ENCODE measurements at regions not wholly inside any gene's neighbourhood (a gene's known extent, or its start where the extent isn't known, plus 50 kb on each side); places are given as distances from the start of the nearest gene placed in this dataset.
"Not testable (repeated sequence)": the region's sequence is repeated elsewhere in the genome, so short reads cannot be mapped to it uniquely, and the experiment has no call there.

- TF ChIP-seq ERG (CRISPR knock-in tag; IDR thresholded peaks at IDR 0.05) (no peak), GABPB1 (CRISPR knock-in tag; IDR thresholded peaks at IDR 0.05) (no peak), PRRX2 (CRISPR knock-in tag; IDR thresholded peaks at IDR 0.05) (no peak), ZNF121 (CRISPR knock-in tag; IDR thresholded peaks at IDR 0.05) (no peak), ZNF138 (CRISPR knock-in tag; conservative IDR thresholded peaks at IDR 0.05) (no peak), TCF7 (CRISPR knock-in tag; IDR thresholded peaks at IDR 0.05; ENCODE audit: low read depth) (no peak)
- Mint-ChIP-seq H3K27ac (no peak overlapping the region), H3K9me3 (peaks cover 4% of the 10 kb centered on the region), H3K36me3 (no peaks in the 10 kb centered on the region), H3K4me3 (no peak overlapping the region), H3K4me1 (no peaks in the 10 kb centered on the region; the same call in 1 of the 2 replicates), H3K27me3 (ENCODE audit: low read depth) (no peaks in the 10 kb centered on the region)
- DNase-seq (ENCODE audit: low spot score), result no peak
- ChIA-PET CTCF (no interaction called here), POLR2A (no interaction called here)
- ATAC-seq, result no peak
These were observed 290.0 kb upstream of the PIK3R1 start for GRCh38 chr5:67925511-67925910.

GRCh38 chr5:67921004-67921601 is 294.5 kb upstream of the PIK3R1 start:
- H3K4me3 Mint-ChIP-seq, result no peak overlapping the region
- DNase-seq (ENCODE audit: low spot score) (no peak), ATAC-seq (no peak)
- peaks cover 17% of the 10 kb centered on the region for H3K9me3 Mint-ChIP-seq
- H3K27me3 Mint-ChIP-seq (ENCODE audit: low read depth), result no peaks in the 10 kb centered on the region
- TF ChIP-seq SMAD3 (CRISPR knock-in tag; IDR thresholded peaks at IDR 0.05; ENCODE audit: borderline replicate concordance), result no peak
- no peak for TF ChIP-seq ZNF317 (CRISPR knock-in tag; IDR thresholded peaks at IDR 0.05; ENCODE audit: borderline replicate concordance, low read depth)
- TF ChIP-seq ZNF425 (CRISPR knock-in tag; conservative IDR thresholded peaks at IDR 0.05), result no peak
- no peak for TF ChIP-seq ZNF263 (CRISPR knock-in tag; IDR thresholded peaks at IDR 0.05; ENCODE audit: low read depth)
- no peak for TF ChIP-seq CDX4 (CRISPR knock-in tag; IDR thresholded peaks at IDR 0.05; ENCODE audit: borderline replicate concordance)
- no peak for TF ChIP-seq CREB1 (CRISPR knock-in tag; IDR thresholded peaks at IDR 0.05)
- TF ChIP-seq RELA (CRISPR knock-in tag; IDR thresholded peaks at IDR 0.05; ENCODE audit: borderline replicate concordance), result no peak
- TF ChIP-seq JAZF1 (CRISPR knock-in tag; IDR thresholded peaks at IDR 0.05), result no peak
- no peak for TF ChIP-seq PRRX2 (CRISPR knock-in tag; IDR thresholded peaks at IDR 0.05)
- no peak for TF ChIP-seq NFE2L1 (CRISPR knock-in tag; IDR thresholded peaks at IDR 0.05)
- no peak for TF ChIP-seq ATF6 (CRISPR knock-in tag; IDR thresholded peaks at IDR 0.05)
- TF ChIP-seq GTF2I (CRISPR knock-in tag; conservative IDR thresholded peaks at IDR 0.05), result no peak
- TF ChIP-seq MXD4 (CRISPR knock-in tag; IDR thresholded peaks at IDR 0.05; ENCODE audit: borderline replicate concordance), result no peak
- no peak for TF ChIP-seq ESRRA (CRISPR knock-in tag; IDR thresholded peaks at IDR 0.05; ENCODE audit: borderline replicate concordance)
- TF ChIP-seq CBFB (CRISPR knock-in tag; IDR thresholded peaks at IDR 0.05; ENCODE audit: low read depth), result no peak
- no peak for TF ChIP-seq STAT6 (CRISPR knock-in tag; conservative IDR thresholded peaks at IDR 0.05; ENCODE audit: low read depth)
- no peak for TF ChIP-seq OVOL2 (CRISPR knock-in tag; IDR thresholded peaks at IDR 0.05; ENCODE audit: borderline replicate concordance)
- no peak overlapping the region for H3K27ac Mint-ChIP-seq
- peaks cover 3% of the 10 kb centered on the region; the same call in 1 of the 2 replicates for H3K36me3 Mint-ChIP-seq
- POLR2A ChIA-PET, result no interaction called here
- H3K4me1 Mint-ChIP-seq, result no peaks in the 10 kb centered on the region; the same call in 1 of the 2 replicates
- CTCF ChIA-PET, result no interaction called here

- ATAC-seq; POLR2A ChIA-PET; H3K27ac Mint-ChIP-seq; H3K4me1 Mint-ChIP-seq; DNase-seq (ENCODE audit: low spot score); CTCF ChIA-PET; H3K4me3 Mint-ChIP-seq; H3K27me3 Mint-ChIP-seq (ENCODE audit: low read depth); H3K36me3 Mint-ChIP-seq: not testable (repeated sequence)
- peaks cover 14% of the 10 kb centered on the region for H3K9me3 Mint-ChIP-seq
These were observed 296.0 kb upstream of the PIK3R1 start for GRCh38 chr5:67919532-67919931.

All from WTC11 (cell line).